ENCODE measurements at regions not wholly inside any gene's neighbourhood (a gene's known extent, or its start where the extent isn't known, plus 50 kb on each side); places are given as distances from the start of the nearest gene placed in this dataset.
"Not testable (repeated sequence)": the region's sequence is repeated elsewhere in the genome, so short reads cannot be mapped to it uniquely, and the experiment has no call there.

DNA sequence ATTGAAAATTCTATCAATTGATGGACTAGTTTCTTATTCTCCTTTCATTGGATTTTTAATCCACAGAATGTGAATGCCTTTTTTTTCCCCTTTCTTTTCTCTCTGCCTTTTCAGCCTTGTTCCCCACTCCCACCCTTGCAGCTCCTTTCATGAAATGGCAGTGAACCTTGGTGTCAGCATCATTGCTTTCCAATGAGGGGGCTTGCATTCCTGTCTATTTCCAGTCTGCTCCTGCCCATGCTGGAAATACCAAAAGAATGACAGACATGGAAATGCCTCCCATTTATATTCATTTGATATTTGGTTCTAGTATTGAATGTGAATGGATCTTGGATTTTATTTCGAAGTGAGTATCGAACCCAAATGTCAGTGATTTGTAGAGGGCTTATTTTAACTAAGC lies 162.7 kb upstream of the SGCD start:
- DNase-seq: no peak

DNA sequence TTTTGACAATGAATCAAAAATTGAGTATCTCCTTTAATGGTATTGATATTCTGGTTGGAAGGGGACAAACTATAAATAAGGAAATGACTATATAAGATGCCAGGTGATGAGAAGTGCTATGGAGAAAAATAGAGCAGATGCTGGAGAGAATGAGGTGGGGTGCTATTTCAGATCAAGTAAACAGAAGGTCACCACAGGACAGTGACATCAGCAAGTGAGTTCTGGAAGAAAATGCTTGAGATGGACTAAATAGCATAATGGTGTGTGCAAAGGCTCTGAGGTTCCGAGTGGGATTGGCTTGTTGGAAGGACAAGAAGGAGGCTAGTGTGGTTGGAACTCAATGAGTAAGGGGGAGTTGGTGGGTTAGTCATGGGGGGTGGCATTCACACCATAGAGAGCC lies 157.5 kb upstream of the SGCD start:
- DNase-seq: no peak

DNA sequence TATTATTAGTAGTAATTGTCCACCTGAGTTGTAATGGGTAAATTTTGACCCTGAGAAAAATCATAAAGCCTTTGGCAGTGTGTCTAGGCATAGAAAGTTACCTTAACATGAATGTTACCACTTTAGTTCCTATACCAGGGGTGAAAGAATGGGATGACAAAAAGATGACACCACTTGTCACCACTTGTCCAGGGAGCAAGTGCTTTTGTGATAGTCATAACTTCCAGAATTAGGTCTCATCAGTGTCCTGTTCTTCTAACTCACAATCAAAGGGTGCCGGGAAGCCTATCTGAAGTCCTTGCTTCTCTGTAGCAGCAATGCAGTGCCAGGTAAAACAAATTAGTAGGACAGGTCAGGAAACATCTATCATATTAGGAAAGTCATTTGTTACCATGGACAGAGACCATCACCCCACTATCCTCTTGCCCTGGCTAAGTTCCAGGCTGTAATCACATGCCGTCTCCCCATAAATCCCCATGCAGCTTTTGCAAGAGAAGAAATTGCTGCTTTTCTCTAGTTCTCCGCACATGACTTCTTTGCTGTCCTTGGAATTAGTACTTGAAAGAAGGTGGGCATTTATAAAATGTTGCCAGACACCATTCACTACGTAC lies 156.5 kb upstream of the SGCD start:
- no peak for DNase-seq

DNA sequence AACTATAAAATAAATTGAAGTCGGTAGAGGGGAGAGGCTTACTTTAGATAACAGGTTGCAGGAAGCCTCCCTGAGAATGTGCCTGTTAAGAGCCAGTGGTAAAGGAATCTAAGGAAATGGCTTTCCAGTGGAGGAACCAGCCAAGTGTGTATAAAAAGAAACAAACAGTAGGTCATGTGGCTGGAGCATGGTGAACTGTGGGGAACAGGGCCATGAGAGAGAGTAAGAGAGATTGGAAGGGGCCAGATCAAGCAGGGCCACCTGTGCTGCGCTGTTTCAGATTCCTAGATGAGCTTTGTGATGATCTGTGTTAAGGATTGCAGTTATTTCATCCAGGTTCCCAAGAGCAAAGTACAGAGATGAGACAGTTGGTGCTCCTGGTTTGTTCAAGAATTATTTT lies 152.7 kb upstream of the SGCD start:
- peak; percentile 18 for DNase-seq

DNA sequence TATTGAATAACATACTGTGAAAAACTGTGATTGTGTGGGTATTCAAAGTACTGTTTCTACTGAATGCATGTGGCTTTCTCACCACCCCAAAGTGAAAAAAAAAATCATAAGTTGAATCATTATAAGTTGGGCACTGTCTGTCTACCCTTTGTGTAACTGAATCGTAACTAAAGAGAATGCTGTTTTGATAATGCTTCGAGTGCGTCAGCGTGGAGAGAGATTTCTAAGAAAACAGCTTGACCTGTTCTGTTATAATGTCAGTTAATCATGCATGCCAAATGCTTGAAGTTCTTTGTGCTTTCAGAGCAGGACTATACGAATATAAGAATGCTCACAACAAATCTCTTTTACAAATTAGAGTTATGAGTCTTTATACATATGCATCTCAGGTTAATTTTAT lies 148.8 kb upstream of the SGCD start:
- DNase-seq: peak; percentile 84

DNA sequence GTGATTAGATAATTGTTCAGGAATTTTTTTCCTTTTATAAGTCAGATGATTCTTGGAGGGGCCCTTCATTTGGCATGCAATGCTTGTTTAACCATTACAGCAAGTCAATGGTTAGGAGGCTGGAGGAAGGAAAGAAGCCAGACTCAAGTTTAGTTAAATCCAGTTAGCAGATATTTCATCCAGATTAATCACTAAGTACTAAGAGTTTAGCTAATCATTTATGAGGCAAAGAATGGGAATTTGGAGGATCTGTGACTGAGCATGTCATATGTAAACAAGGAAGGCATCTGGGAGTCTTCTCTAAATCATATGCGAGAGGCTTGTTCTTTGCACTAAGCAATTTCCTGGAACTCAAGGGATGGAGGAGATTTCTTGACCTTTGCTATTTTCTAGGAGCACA lies 145.3 kb upstream of the SGCD start:
- DNase-seq: peak; percentile 92

DNA sequence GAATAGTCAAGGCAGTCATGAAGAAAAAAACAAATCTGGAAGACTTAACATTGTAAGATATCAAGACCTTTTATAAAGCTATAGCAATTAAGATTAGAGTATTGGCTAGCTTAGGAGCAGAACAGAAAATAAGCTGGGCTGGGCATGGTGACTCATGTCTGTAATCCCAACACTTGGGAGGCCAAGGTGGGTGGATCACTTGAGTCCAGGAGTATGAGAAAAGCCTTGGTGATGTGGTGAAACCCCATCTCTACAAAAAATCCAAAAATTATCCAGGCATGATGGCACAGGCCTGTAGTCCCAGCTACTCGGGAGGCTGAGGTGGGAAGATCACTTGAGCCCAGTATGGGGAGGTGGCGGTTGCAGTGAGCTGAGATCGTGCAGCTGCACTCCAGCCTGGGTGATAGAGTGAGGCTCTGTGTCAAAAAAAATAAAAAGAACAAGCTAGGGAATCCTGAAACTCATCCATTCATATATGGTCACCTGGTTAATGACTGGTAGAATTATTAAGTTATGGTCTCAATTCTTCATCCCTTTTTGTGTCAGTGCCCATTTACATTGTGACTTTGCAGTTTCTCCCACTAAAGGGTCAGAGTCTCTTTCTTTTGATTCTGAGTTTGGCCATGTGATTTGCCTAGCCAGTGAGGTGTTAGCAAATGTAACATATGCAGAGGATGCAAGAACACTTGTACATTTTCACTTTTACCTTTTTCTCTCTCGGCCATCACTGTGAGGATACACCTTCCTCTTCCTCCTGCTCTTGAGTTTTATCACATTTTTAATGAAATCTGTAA lies 144.6 kb upstream of the SGCD start:
- no peak for DNase-seq

DNA sequence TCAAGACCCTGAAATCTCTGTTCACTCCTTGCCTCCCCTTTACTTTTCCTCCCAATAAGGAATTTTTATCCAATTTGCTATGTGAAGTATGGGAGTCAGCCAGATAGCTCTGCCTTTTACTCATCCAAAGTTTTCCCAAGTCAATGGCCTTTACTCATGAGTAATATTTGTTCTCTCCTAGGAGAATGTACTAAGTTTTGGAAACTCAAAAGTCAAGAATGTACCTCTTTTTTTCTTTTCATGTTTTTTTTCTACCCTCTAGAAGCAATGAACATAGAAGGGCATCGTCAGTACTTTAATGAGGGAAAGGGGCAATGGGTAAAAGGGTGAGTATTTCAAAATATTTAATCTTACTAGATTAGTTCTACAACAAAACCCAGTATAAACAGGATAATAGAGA lies 140.2 kb upstream of the SGCD start:
- peak; percentile 44 for DNase-seq

DNA sequence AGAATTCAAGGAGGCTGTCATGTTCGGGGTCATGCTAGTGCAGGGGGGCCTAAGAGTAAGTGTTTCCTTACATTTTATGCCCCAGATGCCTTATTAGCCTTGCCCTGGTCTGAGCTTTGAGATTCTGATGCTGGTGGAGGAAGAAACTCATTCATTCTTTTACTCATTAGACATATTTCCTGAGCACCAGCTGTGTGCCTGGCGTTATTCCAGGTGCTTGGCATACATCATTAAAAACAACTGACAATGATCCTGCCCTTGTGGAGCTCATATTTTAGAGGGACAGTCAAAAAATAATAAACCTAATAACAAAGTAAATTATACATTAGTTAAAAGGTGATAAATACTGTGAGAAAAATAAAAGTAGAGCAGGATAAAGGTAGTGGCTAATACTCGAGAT lies 138.9 kb upstream of the SGCD start:
- DNase-seq: no peak

DNA sequence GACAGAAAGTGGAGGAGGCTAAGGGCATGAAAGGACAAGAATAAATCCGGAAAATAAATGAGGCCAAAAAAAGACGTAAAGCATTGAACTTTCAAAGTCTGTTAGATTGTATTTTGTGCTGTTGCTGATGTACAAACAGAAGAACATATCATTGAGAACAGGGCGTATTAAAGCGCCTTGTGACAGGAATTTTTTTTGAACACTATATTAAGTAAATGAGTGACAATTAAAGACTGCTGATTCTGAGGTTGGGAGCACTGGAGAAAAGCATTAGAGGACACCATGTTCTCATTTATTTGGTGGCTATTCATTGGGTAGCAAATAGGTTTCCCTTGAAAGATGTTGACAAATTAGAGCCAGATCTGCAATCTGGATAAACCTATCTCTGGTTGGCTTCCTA lies 137.3 kb upstream of the SGCD start:
- DNase-seq: no peak

DNA sequence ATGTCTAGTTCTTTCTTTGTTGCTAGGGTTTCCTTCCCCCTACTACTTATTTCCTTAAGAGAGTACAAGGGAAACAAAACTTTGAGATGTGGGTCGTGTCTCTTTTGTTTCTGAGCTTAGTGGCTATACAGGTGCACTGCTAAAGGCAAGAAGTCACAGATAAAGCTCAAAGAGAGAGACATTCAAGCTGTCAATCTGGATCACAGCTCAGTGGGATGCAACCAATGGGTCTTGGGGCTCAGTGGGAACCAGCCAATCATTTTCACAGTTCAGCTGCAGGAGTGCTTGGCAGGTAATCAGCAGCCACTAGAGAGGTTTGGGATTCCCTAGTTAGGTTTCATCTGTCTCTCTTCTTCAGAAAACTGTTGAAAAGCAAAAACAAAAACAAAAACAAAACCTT lies 135.4 kb upstream of the SGCD start:
- no peak for DNase-seq

DNA sequence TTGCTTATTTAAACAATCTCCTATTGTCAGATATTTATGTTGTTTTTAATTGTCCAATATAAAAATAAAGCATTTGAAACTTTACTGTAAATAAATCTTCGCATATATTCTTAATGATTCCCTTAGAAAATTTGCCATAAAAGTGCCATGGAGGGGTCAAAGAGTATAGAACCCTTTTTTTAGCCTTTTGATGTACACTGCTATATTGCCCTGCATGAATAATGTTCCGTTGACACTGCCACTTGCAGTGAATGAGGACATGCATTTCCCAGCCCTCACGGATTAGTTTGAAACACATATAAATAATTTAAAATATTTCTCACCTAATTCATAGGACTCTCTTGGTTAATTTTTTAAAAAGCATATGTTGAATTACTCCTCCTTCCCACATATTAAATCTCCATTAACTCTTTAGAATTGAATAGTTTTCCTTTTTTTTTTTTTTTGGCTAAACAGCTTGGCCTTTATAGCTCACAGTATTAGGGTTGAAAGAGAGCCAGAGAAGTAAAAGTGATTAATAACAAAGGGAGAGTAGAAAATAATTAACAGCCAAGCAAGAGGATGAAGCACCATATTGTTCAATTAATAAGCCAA lies 129.8 kb upstream of the SGCD start:
- DNase-seq: no peak

DNA sequence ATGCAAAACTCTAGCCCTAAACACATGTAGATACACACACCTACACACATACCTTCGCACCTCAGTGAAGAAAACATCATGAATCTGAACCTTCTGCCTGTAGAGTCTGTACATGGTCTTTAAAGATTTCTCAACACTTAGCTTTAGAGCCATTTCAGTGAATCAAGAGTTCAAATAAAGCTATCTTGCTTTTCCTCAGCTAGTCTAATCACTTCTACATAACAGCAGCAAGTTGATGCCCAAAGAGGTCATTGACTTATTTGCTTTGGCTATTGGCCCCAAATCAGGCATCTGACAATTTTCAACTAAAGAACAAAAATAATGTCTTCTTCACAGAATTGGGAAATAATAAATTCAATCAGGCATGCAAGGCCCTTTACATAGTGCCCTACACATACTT lies 127.9 kb upstream of the SGCD start:
- DNase-seq: no peak

DNA sequence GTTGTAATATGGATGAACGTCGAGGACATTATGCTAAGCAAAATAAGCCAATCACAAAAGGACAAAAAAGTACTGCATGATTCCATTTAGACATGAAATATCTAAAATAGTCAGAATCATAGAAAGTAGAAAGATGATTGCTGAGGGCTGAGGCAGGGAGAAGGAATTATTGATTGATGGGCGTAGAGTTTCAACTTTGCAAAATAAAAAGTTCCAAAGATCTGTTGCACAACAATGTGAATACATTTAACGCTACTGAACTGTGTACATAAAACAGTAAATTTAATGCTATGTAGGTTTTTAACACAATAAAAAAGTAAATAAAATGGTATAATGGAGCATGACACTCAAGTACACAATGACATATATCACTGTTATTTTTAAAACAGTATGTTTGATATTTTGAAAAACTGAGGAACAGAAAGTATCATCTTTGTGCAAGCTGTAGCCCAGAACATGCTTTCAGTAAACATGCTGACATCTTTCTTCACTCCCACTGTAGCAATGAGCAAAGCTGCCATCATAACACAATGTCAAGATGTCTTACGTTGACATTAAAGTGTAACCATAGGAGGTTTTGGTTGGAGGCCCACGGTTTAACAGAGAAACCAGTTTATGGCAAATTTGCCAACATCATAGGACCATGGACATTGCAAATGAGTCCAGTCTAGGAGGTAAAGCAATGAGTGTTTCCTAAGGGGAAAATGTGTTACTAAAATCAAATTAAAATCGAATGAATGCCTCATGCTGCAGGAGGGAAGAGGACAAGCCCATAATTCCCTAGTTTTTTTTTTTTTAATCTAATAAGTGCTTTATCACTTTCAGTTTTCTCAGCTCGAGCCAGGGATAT lies 125.8 kb upstream of the SGCD start:
- DNase-seq: no peak

DNA sequence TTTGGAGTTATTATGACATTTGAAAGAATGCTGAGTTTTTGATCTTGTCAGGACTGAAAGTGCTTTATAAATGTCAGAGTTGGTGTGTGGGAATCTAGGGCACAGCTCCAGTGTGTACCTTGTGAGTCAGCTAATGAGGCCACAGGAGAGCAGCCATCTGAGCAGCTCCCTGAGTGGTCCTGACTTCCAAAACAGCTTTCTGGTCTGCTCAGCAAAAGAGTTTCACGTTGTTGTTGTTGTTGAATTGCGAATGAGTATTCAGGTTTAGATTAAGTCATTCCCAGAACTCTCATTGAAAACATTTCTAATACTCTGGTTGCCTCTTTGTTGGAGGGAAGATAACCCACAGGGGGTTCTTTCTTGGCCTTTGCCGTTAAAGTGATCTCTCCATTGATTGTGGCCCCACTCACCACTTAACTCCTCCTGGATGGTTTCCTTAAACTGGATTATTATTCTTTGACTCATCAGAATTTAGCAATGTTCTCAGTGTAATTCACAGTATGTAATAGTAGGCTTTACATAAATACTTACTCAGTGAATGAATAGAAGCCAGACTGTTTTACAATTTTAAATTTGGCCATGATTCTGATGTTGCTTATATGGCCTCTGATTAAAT lies 125.1 kb upstream of the SGCD start:
- DNase-seq: peak; percentile 82

DNA sequence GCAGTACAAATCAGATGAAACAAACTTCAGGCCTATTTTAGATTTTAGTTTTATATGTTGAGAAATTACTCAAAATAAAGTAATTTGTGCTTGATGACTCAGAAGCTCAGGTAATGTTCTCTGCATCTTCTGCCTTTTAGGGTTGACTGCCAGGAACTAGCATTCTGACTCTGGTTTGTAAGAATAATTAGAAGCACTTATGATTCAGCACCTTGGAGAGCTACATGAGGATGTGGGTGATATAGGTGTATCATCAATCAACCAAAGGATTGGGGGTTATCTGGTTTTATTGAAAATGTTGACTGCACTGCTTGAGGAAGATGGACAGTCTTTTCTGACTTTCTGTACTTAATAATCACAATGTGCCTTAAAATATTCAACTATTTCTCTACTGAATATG lies 118.7 kb upstream of the SGCD start:
- no peak for DNase-seq

DNA sequence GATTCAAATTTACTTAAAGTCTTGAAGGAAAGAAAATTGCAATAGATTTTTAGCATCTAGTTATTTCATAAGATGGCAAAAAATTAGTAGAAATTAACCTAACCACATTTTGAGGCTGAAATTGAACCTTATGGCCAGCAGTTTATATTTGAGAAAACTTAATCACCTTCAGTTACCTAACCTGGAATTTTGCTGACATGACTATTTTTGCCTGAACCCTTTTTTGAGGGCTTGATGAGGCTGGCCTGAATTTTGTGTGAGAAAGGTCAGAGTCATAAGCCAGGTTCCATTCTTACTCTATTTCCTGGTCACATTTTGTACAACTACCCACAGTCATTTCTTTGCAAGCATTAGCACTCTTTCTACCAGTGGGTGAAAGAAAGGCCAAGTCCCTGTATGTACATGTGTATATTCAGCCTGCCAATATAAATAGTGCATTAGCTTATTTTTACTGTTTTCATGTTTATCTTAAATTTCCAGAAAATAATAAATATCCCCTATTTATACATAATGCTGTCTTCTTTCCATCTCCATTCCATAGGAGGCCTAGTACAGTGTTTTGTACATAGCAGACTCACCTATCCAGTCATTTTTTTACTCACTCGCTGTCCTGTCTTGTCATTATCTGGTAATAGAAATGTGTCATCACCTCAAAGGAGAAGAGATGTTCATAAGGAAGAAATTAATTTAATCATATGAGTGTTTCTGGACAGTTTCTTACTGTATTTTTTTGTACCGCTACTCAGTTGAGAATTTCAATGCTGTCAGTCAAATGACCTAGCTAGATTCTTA lies 108.4 kb upstream of the SGCD start:
- no peak for DNase-seq

DNA sequence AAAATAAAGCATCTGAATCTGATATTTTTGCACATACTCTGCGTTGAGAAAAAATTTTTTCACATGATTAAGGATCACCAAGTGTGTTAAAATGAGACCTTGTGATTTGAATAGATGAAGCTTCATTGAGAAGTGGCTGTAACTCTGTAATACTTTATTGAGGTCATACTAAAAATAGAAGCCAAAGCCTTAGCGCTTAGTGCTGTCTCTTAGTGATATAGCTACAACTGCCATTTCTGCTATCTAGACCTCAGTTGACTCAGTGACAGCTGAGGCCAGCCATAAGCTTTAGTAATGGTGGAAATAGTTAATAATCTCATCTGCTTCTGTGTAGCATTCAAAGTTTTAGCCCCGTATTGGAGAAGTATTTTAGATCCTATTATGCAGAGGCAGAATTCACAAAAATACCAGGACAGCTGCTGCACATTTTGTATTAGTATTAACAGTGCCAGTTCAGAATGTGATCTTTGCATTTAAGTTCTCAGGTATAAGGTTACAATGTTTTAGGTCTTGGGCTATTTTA lies 107.4 kb upstream of the SGCD start:
- DNase-seq: no peak

DNA sequence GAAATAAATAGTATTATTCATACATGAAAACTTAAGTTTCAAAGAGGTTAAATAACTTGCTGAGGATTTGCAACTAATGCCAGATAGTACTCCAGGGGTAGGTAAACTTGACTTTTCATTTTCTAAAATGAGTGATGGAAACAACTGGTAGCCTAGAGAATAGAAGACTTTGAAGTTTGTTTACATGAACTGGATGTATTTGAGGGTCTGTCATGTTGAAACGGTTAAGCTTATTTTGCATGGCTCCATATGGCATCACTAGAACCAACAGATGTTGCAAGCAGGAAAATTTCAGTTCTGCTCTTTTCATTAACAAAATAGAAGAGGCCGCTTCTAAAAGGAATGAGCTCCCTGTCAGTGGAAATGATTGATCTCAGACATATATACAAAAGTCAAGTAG lies 105.1 kb upstream of the SGCD start:
- no peak for DNase-seq

DNA sequence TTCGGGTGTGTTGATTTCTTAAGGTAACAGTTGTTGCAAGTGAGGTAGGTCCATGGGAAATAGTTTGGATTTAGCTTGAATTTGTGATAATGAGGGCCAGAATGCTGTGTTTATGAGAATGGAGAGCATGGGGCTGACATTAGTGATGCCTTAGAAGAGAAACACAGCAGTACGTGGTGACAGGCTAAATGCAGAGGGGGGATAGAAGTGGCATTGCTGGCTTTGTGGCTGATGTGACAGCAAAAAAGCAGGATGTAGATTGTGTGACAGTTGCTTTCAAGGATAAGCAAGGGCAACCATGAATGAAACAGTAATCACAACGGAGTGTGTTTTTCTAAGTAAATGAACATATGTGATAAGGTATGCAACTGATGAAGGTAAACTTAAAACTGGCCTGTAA lies 103.4 kb upstream of the SGCD start:
- no peak for DNase-seq

DNA sequence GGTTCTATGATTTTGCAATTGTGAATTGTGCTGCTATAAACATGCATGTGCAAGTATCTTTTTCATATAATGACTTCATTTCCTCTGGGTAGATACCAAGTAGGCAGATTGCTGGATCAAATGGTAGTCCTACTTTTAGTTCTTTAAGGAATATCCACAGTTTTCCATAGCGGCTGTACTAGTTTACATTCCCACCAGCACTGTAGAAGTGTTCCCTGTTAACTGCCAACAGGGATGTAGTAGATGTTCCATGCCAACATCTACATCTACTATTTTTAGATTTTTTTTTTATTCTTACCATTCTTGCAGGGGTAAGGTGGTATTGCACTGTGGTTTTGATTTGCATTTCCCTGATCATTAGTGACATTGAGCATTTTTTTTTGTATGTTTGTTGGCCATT lies 100.5 kb upstream of the SGCD start:
- DNase-seq: not testable (repeated sequence)

DNA sequence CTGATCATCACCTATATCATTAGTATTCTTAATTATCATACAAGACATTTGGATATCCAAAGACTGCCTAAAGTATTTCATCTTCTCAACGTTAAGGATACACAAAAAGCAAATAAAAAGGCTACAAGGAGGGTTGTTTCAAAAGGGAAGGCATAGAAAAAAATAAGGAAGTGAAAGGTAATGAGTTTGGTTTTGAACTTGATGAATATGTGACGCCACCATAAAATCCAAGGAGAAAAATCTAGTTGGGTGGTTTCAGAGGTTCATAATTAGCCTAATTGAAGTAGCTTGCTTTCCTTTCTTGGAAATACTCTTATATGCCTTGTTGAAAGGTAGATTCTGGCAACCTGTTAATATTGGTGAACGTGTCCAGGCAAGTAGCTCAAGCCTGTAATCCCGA lies 96.1 kb upstream of the SGCD start:
- no peak for DNase-seq
